Stimulated activated CD4-positive, alpha-beta T cell treated with anti-CD3 and anti-CD28 coated beads, Interleukin-4, amount 100 ng/mL, for 48 hours (primary cell): ENCODE measurements at regions not wholly inside any gene's neighbourhood (a gene's known extent, or its start where the extent isn't known, plus 50 kb on each side); places are given as distances from the start of the nearest gene placed in this dataset.
"Not testable (repeated sequence)": the region's sequence is repeated elsewhere in the genome, so short reads cannot be mapped to it uniquely, and the experiment has no call there.

ENCODE experiments used
- DNase-seq, 2 donors: peaks; one replicate each; pipeline ENCODE4 v3.0.0-alpha.2; 2020; ENCODE audit warnings: low read depth in 2 of 2

- no peak for DNase-seq
Measured at GRCh38 chr21:28078126-28078525, 914.6 kb downstream of the LTN1 start.

GRCh38 chr21:28074676-28075075 lies 918.0 kb downstream of the LTN1 start:
- no peak for DNase-seq

DNA sequence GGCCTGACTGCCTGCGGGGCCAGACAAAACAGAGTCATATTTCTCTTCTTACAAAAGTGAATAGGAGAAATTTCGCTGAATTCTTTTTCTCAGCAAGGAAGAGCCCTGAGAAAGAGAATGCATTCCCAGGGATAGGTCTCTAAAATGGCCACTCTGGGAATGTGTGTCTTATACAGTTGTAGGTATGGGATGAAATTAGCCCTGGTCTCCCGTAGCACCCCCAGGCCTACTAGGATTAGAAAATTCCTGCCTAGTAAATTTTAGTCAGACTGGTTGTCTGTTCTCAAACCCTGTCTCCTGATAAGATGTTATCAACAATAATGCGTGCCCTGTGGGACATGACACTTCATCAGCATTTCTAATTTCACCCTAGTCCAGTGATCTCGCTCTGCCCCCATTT lies 920.1 kb downstream of the LTN1 start:
- no peak for DNase-seq

DNA sequence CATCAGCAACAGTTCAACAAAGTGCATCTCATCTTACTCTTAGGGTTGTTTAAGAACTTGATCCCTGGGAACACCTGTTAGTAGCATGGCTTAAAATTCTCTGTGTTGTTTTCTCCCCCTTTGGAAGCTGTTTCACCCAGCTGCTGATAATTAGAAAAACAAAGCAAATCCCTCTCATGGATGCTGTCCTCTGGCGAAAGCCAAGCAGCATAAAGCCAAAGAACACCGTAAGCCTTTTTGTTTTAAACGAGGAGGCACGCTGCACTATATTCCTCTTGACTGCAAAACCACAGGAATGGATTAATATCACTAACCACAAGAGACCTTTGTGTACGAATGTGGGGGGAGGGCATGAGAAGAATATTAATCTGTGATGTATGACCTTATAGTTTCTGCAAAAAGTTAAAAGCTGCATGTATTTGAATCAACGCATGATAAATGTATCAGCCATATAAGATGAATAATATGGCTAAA lies 923.2 kb downstream of the LTN1 start:
- DNase-seq: no peak

DNA sequence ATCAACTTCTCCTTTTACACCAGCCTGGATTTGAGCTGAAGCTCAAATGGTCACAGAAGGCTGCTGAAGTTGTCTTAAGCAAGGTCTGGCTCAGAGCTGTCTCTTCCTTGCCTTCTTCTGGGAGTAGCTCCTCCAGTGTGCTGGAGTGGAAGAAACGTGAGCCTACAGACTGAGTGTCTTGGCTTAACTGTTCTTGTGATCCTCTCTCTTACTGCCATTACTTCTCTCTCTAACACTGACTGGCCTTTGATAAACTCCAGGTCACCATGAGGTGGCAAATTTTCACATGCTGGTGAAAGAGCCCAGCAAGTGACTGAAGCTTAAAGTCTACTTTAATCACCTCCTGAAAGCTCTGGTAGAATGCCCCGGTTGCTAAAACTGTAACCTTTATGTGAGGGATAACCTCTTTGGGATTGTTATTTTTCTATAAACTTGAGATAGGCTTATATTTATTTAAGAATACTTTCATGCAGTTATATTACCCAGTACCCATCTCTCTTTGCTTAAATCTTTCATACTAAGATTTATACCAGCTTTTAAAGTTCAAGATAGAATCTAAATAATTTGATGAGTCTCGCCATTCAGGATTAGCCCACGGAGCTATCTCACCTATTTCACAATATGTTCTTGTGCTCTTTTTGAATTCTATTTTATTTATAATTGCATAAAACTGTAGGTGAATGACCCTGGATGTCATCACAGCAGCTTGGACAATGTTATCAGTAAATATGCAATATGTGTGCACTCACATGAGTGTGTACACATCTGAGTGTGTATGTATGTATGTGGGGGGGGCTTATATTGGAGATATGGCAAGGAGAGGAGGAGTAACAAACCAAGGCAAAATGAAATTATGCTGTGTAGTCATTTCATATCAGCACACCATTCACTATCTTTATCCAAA lies 924.0 kb downstream of the LTN1 start:
- no peak for DNase-seq

GRCh38 chr21:28066596-28067387 lies 925.9 kb downstream of the LTN1 start:
- no peak for DNase-seq

DNA sequence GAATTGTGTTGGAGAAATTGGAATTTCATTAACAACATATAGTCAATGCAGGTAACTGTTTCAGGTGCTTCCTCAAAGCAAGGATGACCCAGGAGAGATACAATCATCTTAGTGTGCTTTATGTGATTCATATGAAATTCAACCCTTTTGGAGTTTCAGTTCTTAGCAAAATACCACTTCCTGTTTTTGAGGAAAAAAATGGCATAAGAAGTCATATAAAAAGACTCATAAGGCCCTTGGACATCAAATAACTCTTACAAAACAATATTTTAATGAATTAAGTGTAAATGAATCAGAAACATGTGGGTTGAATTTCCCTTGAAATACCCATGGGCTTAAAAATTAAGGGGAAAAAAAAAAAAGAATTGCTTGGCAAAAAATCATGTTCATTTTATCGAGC lies 926.6 kb downstream of the LTN1 start:
- DNase-seq: no peak

DNA sequence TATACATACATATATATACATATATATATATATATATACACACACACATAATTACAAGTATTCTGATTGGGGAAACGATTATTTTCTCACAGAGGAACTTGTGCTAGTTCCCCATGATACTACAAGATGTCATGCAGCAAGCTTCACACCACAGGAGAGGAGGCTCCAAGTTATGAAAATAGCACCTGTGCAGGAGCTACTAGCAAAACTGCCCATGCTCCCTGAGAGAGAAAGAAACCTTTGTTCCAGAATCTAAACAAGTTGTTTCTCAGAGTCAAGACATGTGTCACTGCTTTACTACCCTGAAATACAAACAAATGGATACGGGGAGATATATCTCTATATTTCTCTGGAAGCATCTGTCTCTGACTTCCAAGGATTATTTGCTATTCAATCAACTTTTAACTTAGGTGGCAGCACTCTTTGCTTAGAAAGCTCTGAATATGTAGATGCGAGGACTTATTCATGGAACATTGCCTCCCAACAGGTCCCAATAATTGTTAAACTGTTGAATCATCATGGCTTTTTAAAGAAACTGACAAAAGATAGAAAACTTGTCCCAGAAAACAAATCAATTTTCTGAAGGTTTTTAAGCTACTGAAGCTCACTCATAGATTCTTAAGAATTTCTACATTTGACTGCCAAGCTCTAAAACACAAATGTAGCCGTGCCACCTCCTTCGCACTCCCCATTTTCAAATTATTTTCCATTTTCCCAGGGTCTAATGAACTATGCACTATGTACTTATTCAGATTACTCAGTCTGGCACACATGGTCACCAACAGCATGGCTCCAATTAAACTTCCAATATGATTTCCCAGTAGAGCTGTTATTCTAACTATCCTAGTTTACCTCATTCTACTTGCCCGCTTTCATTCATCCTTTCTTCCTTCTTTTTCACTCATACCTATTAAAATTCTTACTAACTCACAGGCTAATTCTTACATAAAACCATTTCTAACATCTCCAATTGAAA lies 929.1 kb downstream of the LTN1 start:
- DNase-seq: no peak

- DNase-seq: not testable (repeated sequence)
Measured at GRCh38 chr21:28052956-28053355, 939.7 kb downstream of the LTN1 start.

DNA sequence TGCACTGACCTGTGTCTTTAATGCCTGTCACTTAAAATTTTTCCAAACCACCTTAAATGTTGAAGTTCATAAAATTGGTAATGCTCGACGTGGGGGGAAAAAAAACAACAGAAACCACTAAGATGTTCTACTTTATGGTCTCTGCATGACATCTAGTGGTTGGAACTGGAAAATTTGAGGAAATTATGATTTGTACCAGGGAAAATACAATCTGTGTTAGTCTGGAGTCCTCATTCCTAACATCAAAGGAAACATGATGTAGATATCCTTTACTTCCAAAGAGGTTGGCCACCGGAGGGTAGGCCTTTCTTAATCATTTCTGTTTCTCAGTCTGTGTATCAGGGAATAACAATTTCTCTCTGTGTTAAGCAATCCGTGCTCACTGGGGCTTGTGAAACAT lies 941.0 kb downstream of the LTN1 start:
- DNase-seq: not testable (repeated sequence)

DNA sequence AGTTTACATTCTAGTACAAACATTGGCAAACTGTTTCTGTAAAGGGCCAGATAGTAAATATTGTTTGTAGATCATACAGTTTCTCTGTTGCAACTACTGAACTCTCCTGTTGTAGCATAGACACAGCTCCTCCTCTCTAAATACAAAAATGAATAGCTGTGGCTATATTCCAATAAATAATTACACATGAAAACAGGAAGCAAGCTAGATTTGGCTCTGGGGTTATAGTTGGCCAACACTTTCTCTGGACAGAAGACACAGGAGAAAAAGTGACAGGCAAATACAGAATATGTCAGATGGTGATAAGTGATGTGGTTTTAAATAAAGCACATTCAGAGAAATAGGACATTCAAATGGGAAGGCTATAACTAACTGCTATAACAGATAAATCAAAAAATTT lies 957.0 kb downstream of the LTN1 start:
- DNase-seq: not testable (repeated sequence)

GRCh38 chr21:28034916-28035315 lies 957.8 kb downstream of the LTN1 start:
- not testable (repeated sequence) for DNase-seq

- not testable (repeated sequence) for DNase-seq
Measured at GRCh38 chr21:28034334-28034733, 958.3 kb downstream of the LTN1 start.

GRCh38 chr21:28032652-28033051 lies 960.0 kb downstream of the LTN1 start:
- not testable (repeated sequence) for DNase-seq

- not testable (repeated sequence) for DNase-seq
Measured at GRCh38 chr21:28031066-28031465, 961.6 kb downstream of the LTN1 start.

DNA sequence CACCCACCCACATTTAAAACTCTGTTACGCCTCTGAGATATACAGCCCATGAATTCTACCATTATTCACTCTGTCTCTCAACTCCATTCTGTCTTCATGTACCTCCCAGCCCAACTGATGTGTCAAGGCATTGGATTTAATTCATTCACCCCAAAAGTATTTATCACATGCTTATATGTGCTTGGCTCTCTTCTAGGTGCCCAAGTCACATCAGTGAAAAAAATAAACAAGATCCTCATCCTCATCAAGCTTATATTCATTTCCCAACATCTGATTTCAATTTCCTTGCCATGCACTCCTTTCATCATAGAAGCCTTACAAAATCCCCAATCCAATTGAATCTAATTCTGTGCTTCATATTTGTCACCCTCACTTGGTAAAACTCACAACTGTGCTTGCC lies 967.6 kb downstream of the LTN1 start:
- DNase-seq: no peak

DNA sequence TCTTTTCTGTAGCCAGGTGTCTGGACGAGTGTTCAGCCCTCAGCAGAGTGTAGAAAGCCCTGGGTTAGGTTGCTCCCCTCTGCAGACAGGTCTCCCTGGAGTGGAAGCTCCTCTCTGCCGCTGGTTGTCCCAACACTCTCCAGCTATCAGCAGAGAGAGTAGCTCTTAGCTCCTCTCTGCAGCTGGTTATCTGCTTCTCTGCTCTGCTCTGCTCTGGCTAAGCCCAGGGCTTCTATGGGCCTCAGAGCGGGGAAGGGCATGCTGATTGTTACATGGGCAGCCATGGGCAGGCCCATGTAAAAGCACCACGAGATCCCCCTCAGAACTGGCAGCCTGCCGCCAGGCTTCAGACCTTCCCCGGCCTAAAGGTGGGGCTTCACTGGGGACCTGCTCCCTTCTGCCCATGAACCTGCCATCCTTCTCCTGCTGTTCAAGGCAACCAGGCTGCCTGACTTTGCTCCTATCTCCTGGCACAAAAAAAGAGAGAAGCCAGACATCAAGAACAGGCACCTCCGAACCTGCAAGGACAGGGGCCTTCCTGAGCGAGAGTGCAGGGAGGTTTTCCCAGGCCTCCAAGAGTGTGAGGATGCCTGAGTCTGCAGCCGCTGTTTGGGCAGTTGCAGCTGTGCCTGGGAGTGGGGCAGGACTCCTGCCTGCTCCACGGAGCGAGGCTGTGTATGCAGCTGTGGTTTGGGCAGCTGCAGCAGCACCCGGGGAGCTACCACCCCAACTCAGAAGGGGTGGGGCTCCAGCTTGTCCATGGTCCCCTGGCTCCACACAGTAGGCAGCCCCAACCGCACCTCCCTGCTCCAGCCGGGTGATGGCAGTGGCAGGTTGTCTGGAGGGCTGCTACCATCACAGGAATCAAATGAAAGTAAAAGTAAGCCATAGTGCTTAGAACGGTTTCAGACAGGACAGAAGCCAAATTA lies 973.7 kb downstream of the LTN1 start:
- DNase-seq: no peak

DNA sequence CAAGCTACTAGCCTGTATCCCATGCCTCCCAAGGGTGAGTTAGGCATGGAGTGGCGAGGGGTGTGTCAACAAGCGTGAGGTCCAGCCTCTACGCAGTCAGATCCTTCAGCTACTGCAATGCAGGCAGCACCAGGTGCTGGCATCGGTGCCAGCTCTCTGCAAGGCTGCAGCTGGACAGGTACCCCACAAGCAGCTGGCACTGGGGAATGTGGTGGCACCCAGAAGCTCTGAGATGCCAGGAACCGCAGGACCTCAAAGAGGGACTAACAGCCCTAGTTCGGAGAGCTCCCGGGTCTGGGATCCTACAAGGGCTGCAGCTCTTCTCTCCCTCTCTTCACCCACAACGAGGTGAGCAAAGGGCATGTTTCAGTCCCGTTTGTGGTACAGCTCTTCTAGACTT lies 974.5 kb downstream of the LTN1 start:
- DNase-seq: no peak

- DNase-seq: no peak
Measured at GRCh38 chr21:28016571-28016970, 976.1 kb downstream of the LTN1 start.

DNA sequence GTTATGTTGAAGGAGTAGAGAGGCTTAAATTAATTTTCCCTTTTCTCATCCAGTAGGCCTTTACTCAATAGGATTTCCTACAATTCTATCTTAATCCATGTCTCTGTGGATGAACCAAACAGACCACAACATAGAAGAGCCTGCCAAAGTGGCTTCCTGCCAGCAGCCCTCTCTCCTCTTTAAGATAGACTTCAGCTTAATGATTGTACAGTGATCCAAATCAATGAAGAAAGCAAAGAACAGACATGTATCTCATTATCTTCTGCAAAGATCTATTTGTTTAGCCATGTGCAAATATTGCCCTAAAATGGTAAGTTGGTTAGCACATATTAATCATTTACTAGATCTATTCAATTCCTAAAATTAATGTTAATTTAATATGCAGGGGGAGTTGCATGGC lies 979.6 kb downstream of the LTN1 start:
- DNase-seq: not testable (repeated sequence)
